Coronary artery (tissue), 2 donors: ENCODE measurements at regions not wholly inside any gene's neighbourhood (a gene's known extent, or its start where the extent isn't known, plus 50 kb on each side); places are given as distances from the start of the nearest gene placed in this dataset.

Experiments
- DNase-seq: peaks from one replicate; pipeline ENCODE4 v3.0.0-alpha.2; 2017; ENCODE audit warnings: low spot score
- H3K27ac ChIP-seq, 2 donors: fragments of 200-600 bp; sonication (generic); one replicate each; pipeline ENCODE4 v1.5.1; 2016 to 2019
- H3K4me3 ChIP-seq: fragments of 200-600 bp; sonication (generic); 2 replicates; pipeline ENCODE4 v1.5.1; 2016; ENCODE audit warnings: mild to moderate bottlenecking, moderate library complexity
- CTCF ChIP-seq: fragments of 200-600 bp; sonication (generic); IDR thresholded peaks from one replicate; pipeline ENCODE4 v1.5.1; 2019; ENCODE audit warnings: antibody characterized with exemption

GRCh38 chr10:100652406-100653135, 92.8 kb upstream of the PAX2 start:
- H3K4me3 ChIP-seq = no peak overlapping the region
- H3K27ac ChIP-seq = no peak overlapping the region
- no peak for TF ChIP-seq CTCF
- no peak for DNase-seq

- Histone ChIP-seq H3K4me3 (peak overlapping the region; percentile 58), H3K27ac (no peak overlapping the region)
- no peak for TF ChIP-seq CTCF
- no peak for DNase-seq
Observed at GRCh38 chr10:100653238-100653956, 92.0 kb upstream of the PAX2 start.

- no peak for TF ChIP-seq CTCF
- Histone ChIP-seq H3K27ac (no peak overlapping the region), H3K4me3 (peak overlapping the region; percentile 58)
- no peak for DNase-seq
Observed at GRCh38 chr10:100653957-100654781, 91.2 kb upstream of the PAX2 start.

- peak overlapping the region; percentile 42 for H3K4me3 ChIP-seq
Observed at GRCh38 chr10:100654782-100655325, 90.5 kb upstream of the PAX2 start.

GRCh38 chr10:100655326-100655759, 90.0 kb upstream of the PAX2 start:
- Histone ChIP-seq H3K27ac (no peak overlapping the region), H3K4me3 (peak overlapping the region; percentile 42)
- no peak for DNase-seq
- no peak for TF ChIP-seq CTCF

More at GRCh38 chr10:100654782-100655325, 90.5 kb upstream of the PAX2 start:
- no peak for DNase-seq
- no peak overlapping the region for H3K27ac ChIP-seq
- TF ChIP-seq CTCF = no peak

- TF ChIP-seq CTCF = no peak
- Histone ChIP-seq H3K27ac (no peak overlapping the region), H3K4me3 (peak overlapping the region; percentile 45)
- DNase-seq = no peak
Observed at GRCh38 chr10:100655760-100656421, 89.5 kb upstream of the PAX2 start.
